HG02798 (cell line): ENCODE measurements at regions not wholly inside any gene's neighbourhood (a gene's known extent, or its start where the extent isn't known, plus 50 kb on each side); places are given as distances from the start of the nearest gene placed in this dataset.
A peak's percentile ranks its signal among the peaks of the same experiment; 100 is the strongest.
"Not testable (repeated sequence)": the region's sequence is repeated elsewhere in the genome, so short reads cannot be mapped to it uniquely, and the experiment has no call there.

Experiments
- ATAC-seq: cut with Tn5 transposase; IDR thresholded peaks from one replicate; pipeline ENCODE4 v1.9.1; 2021; ENCODE audit warnings: mild to moderate bottlenecking; ENCODE audit not compliant: unreplicated experiment, poor library complexity

- ATAC-seq: no peak
Observed at GRCh38 chr2:122780251-122780650, 1024.8 kb downstream of the TSN start.

- ATAC-seq: no peak
Observed at GRCh38 chr2:122794100-122794499, 1038.6 kb downstream of the TSN start.

GRCh38 chr2:122795763-122796162 lies 1040.3 kb downstream of the TSN start:
- no peak for ATAC-seq

GRCh38 chr2:122799391-122799790 lies 1043.9 kb downstream of the TSN start:
- no peak for ATAC-seq

GRCh38 chr2:122800781-122801180 lies 1045.3 kb downstream of the TSN start:
- no peak for ATAC-seq

GRCh38 chr2:122804494-122804893 lies 1049.0 kb downstream of the TSN start:
- no peak for ATAC-seq

- no peak for ATAC-seq
Observed at GRCh38 chr2:122805346-122805745, 1049.9 kb downstream of the TSN start.

- ATAC-seq: no peak
Observed at GRCh38 chr2:122808286-122808969, 1053.0 kb downstream of the TSN start.

GRCh38 chr2:122812214-122812613 lies 1056.8 kb downstream of the TSN start:
- not testable (repeated sequence) for ATAC-seq

GRCh38 chr2:122815120-122815519 lies 1059.7 kb downstream of the TSN start:
- ATAC-seq: no peak

GRCh38 chr2:122816803-122817202 lies 1061.4 kb downstream of the TSN start:
- ATAC-seq: no peak

- ATAC-seq: no peak
Observed at GRCh38 chr2:122822319-122822718, 1066.9 kb downstream of the TSN start.

GRCh38 chr2:122830157-122830556 lies 1074.7 kb downstream of the TSN start:
- no peak for ATAC-seq

- no peak for ATAC-seq
Observed at GRCh38 chr2:122831649-122832048, 1076.2 kb downstream of the TSN start.

GRCh38 chr2:122843503-122843902 lies 1088.1 kb downstream of the TSN start:
- ATAC-seq: no peak

GRCh38 chr2:122851161-122851560 lies 1095.7 kb downstream of the TSN start:
- ATAC-seq: no peak

GRCh38 chr2:122851972-122852531 lies 1096.6 kb downstream of the TSN start:
- ATAC-seq: no peak

GRCh38 chr2:122856696-122857095 lies 1101.2 kb downstream of the TSN start:
- ATAC-seq: no peak

- no peak for ATAC-seq
Observed at GRCh38 chr2:122858075-122858702, 1102.7 kb downstream of the TSN start.

- ATAC-seq: no peak
Observed at GRCh38 chr2:122858813-122859212, 1103.4 kb downstream of the TSN start.

GRCh38 chr2:122859260-122859659 lies 1103.8 kb downstream of the TSN start:
- no peak for ATAC-seq

- peak; percentile 74 for ATAC-seq
Observed at GRCh38 chr2:122863532-122863931, 1108.1 kb downstream of the TSN start.
